COLO829 (cell line): ENCODE measurements at regions not wholly inside any gene's neighbourhood (a gene's known extent, or its start where the extent isn't known, plus 50 kb on each side); places are given as distances from the start of the nearest gene placed in this dataset.
"Not testable (repeated sequence)": the region's sequence is repeated elsewhere in the genome, so short reads cannot be mapped to it uniquely, and the experiment has no call there.

ENCODE experiments used
- DNase-seq: peaks from one replicate; pipeline ENCODE4 v3.0.0; 2012; ENCODE audit warnings: low spot score

- DNase-seq, result no peak
Measured at GRCh38 chr6:14390805-14391204, 273.2 kb downstream of the CD83 start.

- DNase-seq, result no peak
Measured at GRCh38 chr6:14393910-14394309, 276.3 kb downstream of the CD83 start.

- DNase-seq, result no peak
Measured at GRCh38 chr6:14396392-14396791, 278.8 kb downstream of the CD83 start.

- DNase-seq, result peak; percentile 14
Measured at GRCh38 chr6:14396826-14397517, 279.4 kb downstream of the CD83 start.

GRCh38 chr6:14397518-14397901, 279.9 kb downstream of the CD83 start:
- DNase-seq, result peak; percentile 26

- DNase-seq, result no peak
Measured at GRCh38 chr6:14398953-14399352, 281.4 kb downstream of the CD83 start.

GRCh38 chr6:14399635-14400034, 282.1 kb downstream of the CD83 start:
- DNase-seq, result no peak

GRCh38 chr6:14401246-14401645, 283.7 kb downstream of the CD83 start:
- DNase-seq, result no peak

GRCh38 chr6:14406614-14407331, 289.2 kb downstream of the CD83 start:
- DNase-seq, result no peak

GRCh38 chr6:14408446-14408845, 290.9 kb downstream of the CD83 start:
- no peak for DNase-seq

- DNase-seq, result no peak
Measured at GRCh38 chr6:14412026-14412425, 294.5 kb downstream of the CD83 start.

- no peak for DNase-seq
Measured at GRCh38 chr6:14415452-14415851, 297.9 kb downstream of the CD83 start.

- no peak for DNase-seq
Measured at GRCh38 chr6:14417377-14417776, 299.8 kb downstream of the CD83 start.

- not testable (repeated sequence) for DNase-seq
Measured at GRCh38 chr6:14419224-14419623, 301.7 kb downstream of the CD83 start.

GRCh38 chr6:14422061-14422460, 304.5 kb downstream of the CD83 start:
- no peak for DNase-seq

- DNase-seq, result no peak
Measured at GRCh38 chr6:14422917-14423316, 305.3 kb downstream of the CD83 start.

- peak; percentile 74 for DNase-seq
Measured at GRCh38 chr6:14423330-14423729, 305.8 kb downstream of the CD83 start.

- no peak for DNase-seq
Measured at GRCh38 chr6:14423955-14424354, 306.4 kb downstream of the CD83 start.

GRCh38 chr6:14425805-14426204, 308.2 kb downstream of the CD83 start:
- no peak for DNase-seq

GRCh38 chr6:14426281-14426680, 308.7 kb downstream of the CD83 start:
- DNase-seq, result no peak

GRCh38 chr6:14428269-14428668, 310.7 kb downstream of the CD83 start:
- no peak for DNase-seq

GRCh38 chr6:14429396-14429795, 311.8 kb downstream of the CD83 start:
- no peak for DNase-seq

- no peak for DNase-seq
Measured at GRCh38 chr6:14430218-14430617, 312.6 kb downstream of the CD83 start.
